Peyer's patch (tissue), 4 donors: ENCODE measurements at regions not wholly inside any gene's neighbourhood (a gene's known extent, or its start where the extent isn't known, plus 50 kb on each side); places are given as distances from the start of the nearest gene placed in this dataset.

Source experiments
- POLR2A ChIP-seq, 2 donors: fragments of 450-650 bp; IDR thresholded peaks; one replicate each; pipeline ENCODE4 v1.5.1; 2017; ENCODE audit warnings: antibody characterized with exemption in 2 of 2, mild to moderate bottlenecking in 2 of 2, moderate library complexity in 2 of 2
- TF ChIP-seq, protein P1 (sequence below), 6 experiments: fragments of 450-650 bp in 4 of 6; fragments of 200-600 bp in 2 of 6; sonication (generic) in 1 of 6; IDR thresholded peaks; one replicate each; pipeline ENCODE4 v1.5.1; 2017 to 2019; ENCODE audit warnings: antibody characterized with exemption in 6 of 6, mild to moderate bottlenecking in 3 of 6, moderate library complexity in 1 of 6

DNA sequence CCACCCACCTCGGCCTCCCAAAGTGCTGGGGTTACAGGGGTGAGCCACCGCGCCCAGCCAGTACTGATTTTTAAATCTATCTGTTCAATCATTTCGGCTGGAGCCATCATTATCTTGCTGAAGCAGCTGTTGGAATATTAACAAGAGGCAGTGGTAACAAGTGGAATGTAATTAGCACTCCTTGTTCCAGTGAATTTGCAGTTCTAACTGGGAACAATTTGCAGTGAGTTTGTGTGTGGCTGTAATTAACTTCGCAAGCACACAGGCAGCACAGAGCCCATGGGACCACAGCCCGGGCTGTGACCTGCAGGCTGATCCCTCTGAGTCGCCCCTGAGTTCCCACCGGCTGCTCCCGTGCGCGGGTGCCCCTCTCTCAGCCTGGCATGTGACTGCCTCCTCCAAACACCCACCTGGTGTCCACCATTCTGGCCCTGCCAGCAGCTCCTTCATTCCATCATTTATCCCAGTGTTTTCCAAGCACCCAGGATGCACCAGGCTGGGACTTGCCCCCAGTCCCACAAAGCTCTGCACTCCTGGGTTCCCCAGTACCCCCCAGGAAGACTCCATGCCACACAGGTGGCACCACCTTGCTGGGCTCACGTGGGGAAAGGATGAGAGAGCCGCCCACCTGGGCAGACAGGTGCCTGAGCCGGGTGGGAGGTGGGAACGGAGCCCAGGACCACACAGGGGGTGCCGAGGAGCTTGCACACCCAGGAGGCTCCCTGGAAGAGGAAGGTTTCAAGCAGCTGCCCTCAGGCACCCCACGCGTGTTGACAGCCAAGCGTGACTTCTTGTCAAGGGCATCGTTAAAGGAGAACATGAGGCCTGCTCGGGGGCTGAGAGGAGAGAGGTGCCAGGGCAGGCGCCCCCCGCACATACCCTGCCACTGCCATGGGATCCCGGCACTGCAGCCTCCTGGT, 75.2 kb downstream of the YTHDF1 start:
- TF ChIP-seq POLR2A (IDR thresholded peaks at IDR 0.05): no peak
- TF ChIP-seq, protein P1, sequence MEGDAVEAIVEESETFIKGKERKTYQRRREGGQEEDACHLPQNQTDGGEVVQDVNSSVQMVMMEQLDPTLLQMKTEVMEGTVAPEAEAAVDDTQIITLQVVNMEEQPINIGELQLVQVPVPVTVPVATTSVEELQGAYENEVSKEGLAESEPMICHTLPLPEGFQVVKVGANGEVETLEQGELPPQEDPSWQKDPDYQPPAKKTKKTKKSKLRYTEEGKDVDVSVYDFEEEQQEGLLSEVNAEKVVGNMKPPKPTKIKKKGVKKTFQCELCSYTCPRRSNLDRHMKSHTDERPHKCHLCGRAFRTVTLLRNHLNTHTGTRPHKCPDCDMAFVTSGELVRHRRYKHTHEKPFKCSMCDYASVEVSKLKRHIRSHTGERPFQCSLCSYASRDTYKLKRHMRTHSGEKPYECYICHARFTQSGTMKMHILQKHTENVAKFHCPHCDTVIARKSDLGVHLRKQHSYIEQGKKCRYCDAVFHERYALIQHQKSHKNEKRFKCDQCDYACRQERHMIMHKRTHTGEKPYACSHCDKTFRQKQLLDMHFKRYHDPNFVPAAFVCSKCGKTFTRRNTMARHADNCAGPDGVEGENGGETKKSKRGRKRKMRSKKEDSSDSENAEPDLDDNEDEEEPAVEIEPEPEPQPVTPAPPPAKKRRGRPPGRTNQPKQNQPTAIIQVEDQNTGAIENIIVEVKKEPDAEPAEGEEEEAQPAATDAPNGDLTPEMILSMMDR (IDR thresholded peaks at IDR 0.05): no peak
